ENCODE measurements at regions not wholly inside any gene's neighbourhood (a gene's known extent, or its start where the extent isn't known, plus 50 kb on each side); places are given as distances from the start of the nearest gene placed in this dataset.
A peak's percentile ranks its signal among the peaks of the same experiment; 100 is the strongest.

- H3K27me3 ChIP-seq (ENCODE audit: control insufficient read depth in 3 of 3, insufficient read depth in 3 of 3, low read length in 3 of 3), result no peaks in the 10 kb centered on the region
- H3K27ac ChIP-seq (ENCODE audit: low read depth in 1 of 3, low read length in 2 of 3), result no peak overlapping the region
- 87 to 89% (median 87%) methylated on average over 3 of the region's 3 CpGs for WGBS, 3 donors
- no peaks in the 10 kb centered on the region for H3K36me3 ChIP-seq (ENCODE audit: control insufficient read depth in 3 of 3, insufficient read depth in 2 of 3, low read depth in 1 of 3, low read length in 3 of 3)
- H3K4me3 ChIP-seq (ENCODE audit: low read depth in 1 of 3, low read length in 3 of 3), result no peak overlapping the region
- no peak for FAIRE-seq
- no peaks in the 10 kb centered on the region for H3K9me3 ChIP-seq (ENCODE audit: control insufficient read depth in 2 of 2, insufficient read depth in 1 of 2, low read depth in 1 of 2, low read length in 1 of 2)
- no peaks in the 10 kb centered on the region for H3K4me1 ChIP-seq (ENCODE audit: control insufficient read depth in 3 of 3, insufficient read depth in 2 of 3, low read depth in 1 of 3, low read length in 2 of 3)
- no peak for DNase-seq
Observed at GRCh38 chr7:121560267-121560990, 164.3 kb upstream of the FAM3C start.

GRCh38 chr7:121558288-121558687, 162.2 kb upstream of the FAM3C start:
- Histone ChIP-seq H3K4me3 (ENCODE audit: low read depth in 1 of 3, low read length in 3 of 3) (no peak overlapping the region), H3K36me3 (ENCODE audit: control insufficient read depth in 3 of 3, insufficient read depth in 2 of 3, low read depth in 1 of 3, low read length in 3 of 3) (no peaks in the 10 kb centered on the region), H3K9me3 (ENCODE audit: control insufficient read depth in 2 of 2, insufficient read depth in 1 of 2, low read depth in 1 of 2, low read length in 1 of 2) (no peaks in the 10 kb centered on the region), H3K27me3 (ENCODE audit: control insufficient read depth in 3 of 3, insufficient read depth in 3 of 3, low read length in 3 of 3) (no peaks in the 10 kb centered on the region), H3K4me1 (ENCODE audit: control insufficient read depth in 3 of 3, insufficient read depth in 2 of 3, low read depth in 1 of 3, low read length in 2 of 3) (no peaks in the 10 kb centered on the region), H3K27ac (ENCODE audit: low read depth in 1 of 3, low read length in 2 of 3) (no peak overlapping the region)
- no peak for DNase-seq
- FAIRE-seq, result no peak
- 67 to 79% (median 70%) methylated on average over 2 of the region's 2 CpGs for WGBS, 3 donors

- WGBS, 3 donors, result 89 to 91% (median 89%) methylated on average over 4 of the region's 4 CpGs
- no peaks in the 10 kb centered on the region for H3K27me3 ChIP-seq (ENCODE audit: control insufficient read depth in 3 of 3, insufficient read depth in 3 of 3, low read length in 3 of 3)
- no peak for FAIRE-seq
- H3K4me3 ChIP-seq (ENCODE audit: low read depth in 1 of 3, low read length in 3 of 3), result no peak overlapping the region
- H3K36me3 ChIP-seq (ENCODE audit: control insufficient read depth in 3 of 3, insufficient read depth in 2 of 3, low read depth in 1 of 3, low read length in 3 of 3), result no peaks in the 10 kb centered on the region
- H3K27ac ChIP-seq (ENCODE audit: low read depth in 1 of 3, low read length in 2 of 3), result no peak overlapping the region
- DNase-seq, result peak in 1 of 2 donors; percentile 19
- no peaks in the 10 kb centered on the region for H3K9me3 ChIP-seq (ENCODE audit: control insufficient read depth in 2 of 2, insufficient read depth in 1 of 2, low read depth in 1 of 2, low read length in 1 of 2)
- H3K4me1 ChIP-seq (ENCODE audit: control insufficient read depth in 3 of 3, insufficient read depth in 2 of 3, low read depth in 1 of 3, low read length in 2 of 3), result no peaks in the 10 kb centered on the region
Observed at GRCh38 chr7:121557034-121557892, 161.2 kb upstream of the FAM3C start.

- H3K27me3 ChIP-seq (ENCODE audit: control insufficient read depth in 3 of 3, insufficient read depth in 3 of 3, low read length in 3 of 3), result no peaks in the 10 kb centered on the region
- no peak overlapping the region for H3K27ac ChIP-seq (ENCODE audit: low read depth in 1 of 3, low read length in 2 of 3)
- no peaks in the 10 kb centered on the region for H3K36me3 ChIP-seq (ENCODE audit: control insufficient read depth in 3 of 3, insufficient read depth in 2 of 3, low read depth in 1 of 3, low read length in 3 of 3)
- no peaks in the 10 kb centered on the region for H3K9me3 ChIP-seq (ENCODE audit: control insufficient read depth in 2 of 2, insufficient read depth in 1 of 2, low read depth in 1 of 2, low read length in 1 of 2)
- no peak overlapping the region for H3K4me3 ChIP-seq (ENCODE audit: low read depth in 1 of 3, low read length in 3 of 3)
- FAIRE-seq (no peak), DNase-seq (no peak)
- no peaks in the 10 kb centered on the region for H3K4me1 ChIP-seq (ENCODE audit: control insufficient read depth in 3 of 3, insufficient read depth in 2 of 3, low read depth in 1 of 3, low read length in 2 of 3)
- WGBS, 3 donors, result 79 to 81% (median 80%) methylated on average over 3 of the region's 3 CpGs
Observed at GRCh38 chr7:121555558-121555957, 159.4 kb upstream of the FAM3C start.

GRCh38 chr7:121547544-121548092, 151.5 kb upstream of the FAM3C start:
- peaks cover 0 to 5% (median 0%) of the 10 kb centered on the region in 3 donors for H3K4me1 ChIP-seq (ENCODE audit: control insufficient read depth in 3 of 3, insufficient read depth in 2 of 3, low read depth in 1 of 3, low read length in 2 of 3)
- no peaks in the 10 kb centered on the region for H3K36me3 ChIP-seq (ENCODE audit: control insufficient read depth in 3 of 3, insufficient read depth in 2 of 3, low read depth in 1 of 3, low read length in 3 of 3)
- no peaks in the 10 kb centered on the region for H3K27me3 ChIP-seq (ENCODE audit: control insufficient read depth in 3 of 3, insufficient read depth in 3 of 3, low read length in 3 of 3)
- FAIRE-seq (peak; percentile 70), DNase-seq (peak; percentile 65 to 67)
- 0 to 1% (median 0%) methylated on average over 3 of the region's 3 CpGs for WGBS, 3 donors
- H3K4me3 ChIP-seq (ENCODE audit: low read depth in 1 of 3, low read length in 3 of 3), result no peak overlapping the region
- no peak overlapping the region for H3K27ac ChIP-seq (ENCODE audit: low read depth in 1 of 3, low read length in 2 of 3)
- peaks cover 0 to 9% of the 10 kb centered on the region in 2 donors for H3K9me3 ChIP-seq (ENCODE audit: control insufficient read depth in 2 of 2, insufficient read depth in 1 of 2, low read depth in 1 of 2, low read length in 1 of 2)

GRCh38 chr7:121546632-121547543, 150.8 kb upstream of the FAM3C start:
- 54 to 76% (median 69%) methylated on average over 4 of the region's 4 CpGs for WGBS, 3 donors

DNA sequence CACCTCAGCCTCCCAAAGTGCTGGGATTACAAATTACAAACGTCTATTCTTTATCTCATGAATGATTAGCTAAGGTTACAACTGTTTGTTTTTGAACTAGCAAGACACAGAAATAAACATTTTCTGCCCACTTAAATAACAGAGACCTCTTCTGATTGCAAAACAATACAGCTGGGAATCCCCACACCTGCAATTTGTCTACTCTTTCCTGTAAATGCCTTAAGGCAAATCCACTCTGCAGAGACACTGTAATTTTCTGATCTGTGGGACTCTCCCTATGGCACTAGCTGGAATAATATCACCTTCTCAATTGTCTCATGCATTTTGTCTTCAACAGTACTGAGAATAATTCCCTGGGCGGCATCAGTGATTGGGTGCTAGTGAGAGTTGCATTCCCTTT, 149.3 kb upstream of the FAM3C start:
- DNase-seq (no peak), FAIRE-seq (no peak)
- WGBS, 3 donors, result 53 to 69% (median 59%) methylated on average over 2 of the region's 2 CpGs
- no peak overlapping the region for H3K4me3 ChIP-seq (ENCODE audit: low read depth in 1 of 3, low read length in 3 of 3)
- no peaks in the 10 kb centered on the region for H3K27me3 ChIP-seq (ENCODE audit: control insufficient read depth in 3 of 3, insufficient read depth in 3 of 3, low read length in 3 of 3)
- peaks cover 0 to 5% (median 0%) of the 10 kb centered on the region in 3 donors for H3K4me1 ChIP-seq (ENCODE audit: control insufficient read depth in 3 of 3, insufficient read depth in 2 of 3, low read depth in 1 of 3, low read length in 2 of 3)
- no peak overlapping the region for H3K27ac ChIP-seq (ENCODE audit: low read depth in 1 of 3, low read length in 2 of 3)
- H3K9me3 ChIP-seq (ENCODE audit: control insufficient read depth in 2 of 2, insufficient read depth in 1 of 2, low read depth in 1 of 2, low read length in 1 of 2), result peaks cover 0 to 9% of the 10 kb centered on the region in 2 donors
- no peaks in the 10 kb centered on the region for H3K36me3 ChIP-seq (ENCODE audit: control insufficient read depth in 3 of 3, insufficient read depth in 2 of 3, low read depth in 1 of 3, low read length in 3 of 3)

More at GRCh38 chr7:121546632-121547543, 150.8 kb upstream of the FAM3C start:
- H3K36me3 ChIP-seq (ENCODE audit: control insufficient read depth in 3 of 3, insufficient read depth in 2 of 3, low read depth in 1 of 3, low read length in 3 of 3), result no peaks in the 10 kb centered on the region
- peaks cover 0 to 5% (median 0%) of the 10 kb centered on the region in 3 donors for H3K4me1 ChIP-seq (ENCODE audit: control insufficient read depth in 3 of 3, insufficient read depth in 2 of 3, low read depth in 1 of 3, low read length in 2 of 3)
- H3K27me3 ChIP-seq (ENCODE audit: control insufficient read depth in 3 of 3, insufficient read depth in 3 of 3, low read length in 3 of 3), result no peaks in the 10 kb centered on the region
- no peak for DNase-seq
- no peak overlapping the region for H3K4me3 ChIP-seq (ENCODE audit: low read depth in 1 of 3, low read length in 3 of 3)
- no peak for FAIRE-seq
- H3K9me3 ChIP-seq (ENCODE audit: control insufficient read depth in 2 of 2, insufficient read depth in 1 of 2, low read depth in 1 of 2, low read length in 1 of 2), result peaks cover 0 to 9% of the 10 kb centered on the region in 2 donors
- peak overlapping the region in 1 of 3 donors; percentile 35 for H3K27ac ChIP-seq (ENCODE audit: low read depth in 1 of 3, low read length in 2 of 3)

DNA sequence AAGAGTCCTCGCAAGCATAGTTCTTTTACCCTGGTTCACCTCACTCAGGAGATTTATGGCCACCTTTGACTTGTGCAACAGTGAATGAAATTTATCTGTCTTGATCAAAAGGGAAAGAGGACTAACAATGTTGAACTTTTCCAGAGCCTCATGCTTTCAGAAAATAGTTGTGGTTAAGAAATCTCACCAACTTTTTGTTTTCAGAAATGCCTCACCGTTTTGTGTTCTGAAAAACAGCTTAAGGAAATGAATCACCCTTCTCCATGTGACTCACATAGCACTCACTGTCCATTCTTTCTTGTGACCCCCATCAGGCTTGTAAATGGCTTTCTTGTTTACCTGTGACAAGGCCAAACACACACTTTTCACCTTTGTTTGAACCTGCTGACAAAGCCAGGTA, 148.6 kb upstream of the FAM3C start:
- peaks cover 0 to 9% of the 10 kb centered on the region in 2 donors for H3K9me3 ChIP-seq (ENCODE audit: control insufficient read depth in 2 of 2, insufficient read depth in 1 of 2, low read depth in 1 of 2, low read length in 1 of 2)
- H3K36me3 ChIP-seq (ENCODE audit: control insufficient read depth in 3 of 3, insufficient read depth in 2 of 3, low read depth in 1 of 3, low read length in 3 of 3), result no peaks in the 10 kb centered on the region
- H3K27ac ChIP-seq (ENCODE audit: low read depth in 1 of 3, low read length in 2 of 3), result no peak overlapping the region
- WGBS, 3 donors, result 58 to 79% (median 67%) methylated on average over 2 of the region's 2 CpGs
- no peak for FAIRE-seq
- peaks cover 0 to 5% (median 0%) of the 10 kb centered on the region in 3 donors for H3K4me1 ChIP-seq (ENCODE audit: control insufficient read depth in 3 of 3, insufficient read depth in 2 of 3, low read depth in 1 of 3, low read length in 2 of 3)
- peak in 1 of 2 donors; percentile 9 for DNase-seq
- H3K27me3 ChIP-seq (ENCODE audit: control insufficient read depth in 3 of 3, insufficient read depth in 3 of 3, low read length in 3 of 3), result no peaks in the 10 kb centered on the region
- no peak overlapping the region for H3K4me3 ChIP-seq (ENCODE audit: low read depth in 1 of 3, low read length in 3 of 3)

Data from small intestine (tissue), 7 donors.